ENCODE measurements at regions not wholly inside any gene's neighbourhood (a gene's known extent, or its start where the extent isn't known, plus 50 kb on each side); places are given as distances from the start of the nearest gene placed in this dataset.

- no peak for DNase-seq (ENCODE audit: low read depth, low spot score)
- no peaks in the 10 kb centered on the region for H3K36me3 Mint-ChIP-seq (ENCODE audit: low read depth)
These were observed 666.4 kb downstream of the BRD1 start for GRCh38 chr22:49161002-49161850.

GRCh38 chr22:49160261-49161001 is 667.2 kb downstream of the BRD1 start:
- H3K27me3 Mint-ChIP-seq (ENCODE audit: low read depth), result no peaks in the 10 kb centered on the region
- DNase-seq (ENCODE audit: low read depth, low spot score), result no peak
- no peak for TF ChIP-seq CTCF (conservative IDR thresholded peaks at IDR 0.05)
- H3K4me3 Mint-ChIP-seq, result no peak overlapping the region
- no peaks in the 10 kb centered on the region for H3K4me1 Mint-ChIP-seq
- H3K27ac Mint-ChIP-seq (ENCODE audit: unreplicated experiment), result no peak overlapping the region
- H3K36me3 Mint-ChIP-seq (ENCODE audit: low read depth), result no peaks in the 10 kb centered on the region
- H3K9me3 Mint-ChIP-seq, result no peaks in the 10 kb centered on the region

More at GRCh38 chr22:49161002-49161850, 666.4 kb downstream of the BRD1 start:
- Mint-ChIP-seq H3K27ac (ENCODE audit: unreplicated experiment) (no peak overlapping the region), H3K4me3 (no peak overlapping the region), H3K9me3 (no peaks in the 10 kb centered on the region), H3K27me3 (ENCODE audit: low read depth) (no peaks in the 10 kb centered on the region), H3K4me1 (no peaks in the 10 kb centered on the region)
- TF ChIP-seq CTCF (conservative IDR thresholded peaks at IDR 0.05), result no peak

GRCh38 chr22:49159711-49160110 is 668.0 kb downstream of the BRD1 start:
- no peak for DNase-seq (ENCODE audit: low read depth, low spot score)
- H3K4me1 Mint-ChIP-seq, result no peaks in the 10 kb centered on the region
- no peak for TF ChIP-seq CTCF (conservative IDR thresholded peaks at IDR 0.05)
- H3K4me3 Mint-ChIP-seq, result no peak overlapping the region
- H3K27ac Mint-ChIP-seq (ENCODE audit: unreplicated experiment), result no peak overlapping the region
- no peaks in the 10 kb centered on the region for H3K36me3 Mint-ChIP-seq (ENCODE audit: low read depth)
- no peaks in the 10 kb centered on the region for H3K9me3 Mint-ChIP-seq
- H3K27me3 Mint-ChIP-seq (ENCODE audit: low read depth), result no peaks in the 10 kb centered on the region

- Mint-ChIP-seq H3K4me1 (no peaks in the 10 kb centered on the region), H3K27me3 (ENCODE audit: low read depth) (no peaks in the 10 kb centered on the region), H3K9me3 (no peaks in the 10 kb centered on the region), H3K27ac (ENCODE audit: unreplicated experiment) (no peak overlapping the region), H3K4me3 (no peak overlapping the region), H3K36me3 (ENCODE audit: low read depth) (no peaks in the 10 kb centered on the region)
- TF ChIP-seq CTCF (conservative IDR thresholded peaks at IDR 0.05), result no peak
- no peak for DNase-seq (ENCODE audit: low read depth, low spot score)
These were observed 668.7 kb downstream of the BRD1 start for GRCh38 chr22:49158741-49159564.

Data from neural crest cell (in vitro differentiated cells).